ENCODE measurements at regions not wholly inside any gene's neighbourhood (a gene's known extent, or its start where the extent isn't known, plus 50 kb on each side); places are given as distances from the start of the nearest gene placed in this dataset.

- TF ChIP-seq POLR2AphosphoS5 (IDR thresholded peaks at IDR 0.05; ENCODE audit: low read depth) (no peak), GABPA (IDR thresholded peaks at IDR 0.05; ENCODE audit: low read depth) (no peak), SPI1 (IDR thresholded peaks at IDR 0.05; ENCODE audit: borderline replicate concordance, low read depth) (no peak), CTCF (IDR thresholded peaks at IDR 0.05; ENCODE audit: insufficient read depth, low read length) (no peak)
- TF ChIP-seq, protein P1, sequence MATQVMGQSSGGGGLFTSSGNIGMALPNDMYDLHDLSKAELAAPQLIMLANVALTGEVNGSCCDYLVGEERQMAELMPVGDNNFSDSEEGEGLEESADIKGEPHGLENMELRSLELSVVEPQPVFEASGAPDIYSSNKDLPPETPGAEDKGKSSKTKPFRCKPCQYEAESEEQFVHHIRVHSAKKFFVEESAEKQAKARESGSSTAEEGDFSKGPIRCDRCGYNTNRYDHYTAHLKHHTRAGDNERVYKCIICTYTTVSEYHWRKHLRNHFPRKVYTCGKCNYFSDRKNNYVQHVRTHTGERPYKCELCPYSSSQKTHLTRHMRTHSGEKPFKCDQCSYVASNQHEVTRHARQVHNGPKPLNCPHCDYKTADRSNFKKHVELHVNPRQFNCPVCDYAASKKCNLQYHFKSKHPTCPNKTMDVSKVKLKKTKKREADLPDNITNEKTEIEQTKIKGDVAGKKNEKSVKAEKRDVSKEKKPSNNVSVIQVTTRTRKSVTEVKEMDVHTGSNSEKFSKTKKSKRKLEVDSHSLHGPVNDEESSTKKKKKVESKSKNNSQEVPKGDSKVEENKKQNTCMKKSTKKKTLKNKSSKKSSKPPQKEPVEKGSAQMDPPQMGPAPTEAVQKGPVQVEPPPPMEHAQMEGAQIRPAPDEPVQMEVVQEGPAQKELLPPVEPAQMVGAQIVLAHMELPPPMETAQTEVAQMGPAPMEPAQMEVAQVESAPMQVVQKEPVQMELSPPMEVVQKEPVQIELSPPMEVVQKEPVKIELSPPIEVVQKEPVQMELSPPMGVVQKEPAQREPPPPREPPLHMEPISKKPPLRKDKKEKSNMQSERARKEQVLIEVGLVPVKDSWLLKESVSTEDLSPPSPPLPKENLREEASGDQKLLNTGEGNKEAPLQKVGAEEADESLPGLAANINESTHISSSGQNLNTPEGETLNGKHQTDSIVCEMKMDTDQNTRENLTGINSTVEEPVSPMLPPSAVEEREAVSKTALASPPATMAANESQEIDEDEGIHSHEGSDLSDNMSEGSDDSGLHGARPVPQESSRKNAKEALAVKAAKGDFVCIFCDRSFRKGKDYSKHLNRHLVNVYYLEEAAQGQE (IDR thresholded peaks at IDR 0.05; ENCODE audit: insufficient replicate concordance, low read depth), result no peak
- no peaks in the 10 kb centered on the region for H3K27me3 ChIP-seq (ENCODE audit: insufficient read depth, poor library complexity, severe bottlenecking)
- DNase-seq (ENCODE audit: low read depth in 1 of 2, low spot score in 1 of 2), result no peak
- no peak overlapping the region for H3K27ac ChIP-seq (replicated peaks)
- H3K4me3 ChIP-seq (replicated peaks; ENCODE audit: insufficient read depth, low read length), result no peak overlapping the region
Measured at GRCh38 chr4:11299016-11299415, 129.7 kb downstream of the HS3ST1 start.

- no peaks in the 10 kb centered on the region for H3K27me3 ChIP-seq (ENCODE audit: insufficient read depth, poor library complexity, severe bottlenecking)
- no peak for DNase-seq (ENCODE audit: low read depth in 1 of 2, low spot score in 1 of 2)
- no peak overlapping the region for H3K4me3 ChIP-seq (replicated peaks; ENCODE audit: insufficient read depth, low read length)
- no peak for TF ChIP-seq SPI1 (IDR thresholded peaks at IDR 0.05; ENCODE audit: borderline replicate concordance, low read depth)
- TF ChIP-seq GABPA (IDR thresholded peaks at IDR 0.05; ENCODE audit: low read depth), result no peak
- TF ChIP-seq, protein P1 (IDR thresholded peaks at IDR 0.05; ENCODE audit: insufficient replicate concordance, low read depth), result no peak
- TF ChIP-seq POLR2AphosphoS5 (IDR thresholded peaks at IDR 0.05; ENCODE audit: low read depth), result no peak
- TF ChIP-seq CTCF (IDR thresholded peaks at IDR 0.05; ENCODE audit: insufficient read depth, low read length), result no peak
- no peak overlapping the region for H3K27ac ChIP-seq (replicated peaks)
Measured at GRCh38 chr4:11298451-11298850, 130.2 kb downstream of the HS3ST1 start.

DNA sequence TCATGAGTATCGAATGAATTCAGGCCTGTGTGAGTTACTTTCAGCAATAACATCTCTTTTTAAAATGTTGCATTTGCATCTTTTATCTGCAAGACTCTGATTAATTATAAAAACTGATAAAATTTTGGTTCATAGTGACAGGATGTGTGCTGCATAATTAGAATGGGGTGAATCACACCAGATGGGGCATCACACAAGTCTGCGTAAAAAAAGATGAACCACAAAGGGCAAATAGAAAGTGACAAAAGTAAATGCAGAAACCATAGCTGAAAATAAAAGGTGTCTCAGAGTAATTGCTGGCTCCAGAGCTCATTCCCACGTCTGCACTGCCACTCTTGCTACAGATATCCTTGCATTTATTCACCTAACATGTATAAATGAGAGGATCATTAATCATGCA is 131.1 kb downstream of the HS3ST1 start:
- TF ChIP-seq GABPA (IDR thresholded peaks at IDR 0.05; ENCODE audit: low read depth), result no peak
- TF ChIP-seq, protein P1 (IDR thresholded peaks at IDR 0.05; ENCODE audit: insufficient replicate concordance, low read depth), result no peak
- no peak for TF ChIP-seq SPI1 (IDR thresholded peaks at IDR 0.05; ENCODE audit: borderline replicate concordance, low read depth)
- TF ChIP-seq CTCF (IDR thresholded peaks at IDR 0.05; ENCODE audit: insufficient read depth, low read length), result no peak
- no peak for TF ChIP-seq POLR2AphosphoS5 (IDR thresholded peaks at IDR 0.05; ENCODE audit: low read depth)
- DNase-seq (ENCODE audit: low read depth in 1 of 2, low spot score in 1 of 2), result no peak
- Histone ChIP-seq H3K27ac (replicated peaks) (no peak overlapping the region), H3K4me3 (replicated peaks; ENCODE audit: insufficient read depth, low read length) (no peak overlapping the region), H3K27me3 (ENCODE audit: insufficient read depth, poor library complexity, severe bottlenecking) (no peaks in the 10 kb centered on the region)
